ENCODE measurements at regions not wholly inside any gene's neighbourhood (a gene's known extent, or its start where the extent isn't known, plus 50 kb on each side); places are given as distances from the start of the nearest gene placed in this dataset.

GRCh38 chr1:75083223-75083622, 51.0 kb upstream of the LHX8 start:
- H3K36me3 ChIP-seq (ENCODE audit: control insufficient read depth, insufficient read depth, low read length), result no peaks in the 10 kb centered on the region
- no peaks in the 10 kb centered on the region for H3K4me1 ChIP-seq (ENCODE audit: control insufficient read depth, insufficient read depth, low read length, poor library complexity, severe bottlenecking)
- no peaks in the 10 kb centered on the region for H3K27me3 ChIP-seq (ENCODE audit: control insufficient read depth, insufficient read depth, low read length)
- no peak for ATAC-seq (ENCODE audit: low read depth in 2 of 2)
- no peaks in the 10 kb centered on the region for H3K4me1 Mint-ChIP-seq
- H3K27ac Mint-ChIP-seq, result no peak overlapping the region
- no peaks in the 10 kb centered on the region for H3K36me3 Mint-ChIP-seq
- no peak overlapping the region for H3K4me3 ChIP-seq (ENCODE audit: low read depth, low read length)
- no peak overlapping the region for H3K4me3 Mint-ChIP-seq
- no peak overlapping the region for H3K27ac ChIP-seq (ENCODE audit: insufficient read depth, low read length, poor library complexity, severe bottlenecking)
- no peak for DNase-seq
- peaks cover 0 to 11% (median 0%) of the 10 kb centered on the region in 7 donors for H3K9me3 Mint-ChIP-seq
- no peaks in the 10 kb centered on the region for H3K27me3 Mint-ChIP-seq
- no peaks in the 10 kb centered on the region for H3K9me3 ChIP-seq (ENCODE audit: control insufficient read depth in 2 of 2, low read length in 2 of 2)

DNA sequence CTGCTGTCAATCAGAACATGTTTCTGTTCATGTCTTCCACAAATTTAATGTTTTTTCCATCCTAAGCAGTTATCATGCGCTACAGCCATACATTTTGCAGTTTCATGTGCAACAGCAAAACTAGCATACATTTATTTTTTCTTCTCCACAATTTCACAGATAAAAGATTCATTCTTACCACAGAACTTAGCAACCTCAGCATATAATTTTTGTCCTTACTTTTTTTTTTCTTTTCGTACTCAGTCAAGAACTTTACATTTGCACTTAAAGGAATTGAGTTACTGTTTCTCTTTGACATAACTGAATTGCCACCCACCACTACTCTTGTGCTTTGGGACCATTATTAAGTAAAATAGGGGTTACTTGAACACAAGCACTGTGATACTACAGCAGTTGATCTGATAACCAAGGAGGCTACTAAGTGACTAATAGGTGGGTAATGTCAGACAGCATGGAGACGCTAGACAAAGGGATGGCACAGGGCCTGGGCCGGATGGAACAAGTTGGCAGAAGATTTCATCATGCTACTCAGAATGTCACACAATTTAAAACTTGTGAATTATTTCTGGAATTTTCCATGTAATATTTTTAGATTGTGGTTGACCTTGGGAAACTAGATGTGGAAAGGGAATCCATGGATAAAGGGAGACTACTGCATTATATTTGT, 50.2 kb upstream of the LHX8 start:
- Mint-ChIP-seq H3K9me3 (peaks cover 0 to 10% (median 0%) of the 10 kb centered on the region in 7 donors), H3K27me3 (no peaks in the 10 kb centered on the region), H3K36me3 (no peaks in the 10 kb centered on the region), H3K4me3 (no peak overlapping the region), H3K4me1 (no peaks in the 10 kb centered on the region), H3K27ac (no peak overlapping the region)
- H3K27me3 ChIP-seq (ENCODE audit: control insufficient read depth, insufficient read depth, low read length), result no peaks in the 10 kb centered on the region
- no peaks in the 10 kb centered on the region for H3K4me1 ChIP-seq (ENCODE audit: control insufficient read depth, insufficient read depth, low read length, poor library complexity, severe bottlenecking)
- no peaks in the 10 kb centered on the region for H3K36me3 ChIP-seq (ENCODE audit: control insufficient read depth, insufficient read depth, low read length)
- no peak overlapping the region for H3K4me3 ChIP-seq (ENCODE audit: low read depth, low read length)
- ATAC-seq (ENCODE audit: low read depth in 2 of 2) (no peak), DNase-seq (no peak)
- H3K27ac ChIP-seq (ENCODE audit: insufficient read depth, low read length, poor library complexity, severe bottlenecking), result no peak overlapping the region
- H3K9me3 ChIP-seq (ENCODE audit: control insufficient read depth in 2 of 2, low read length in 2 of 2), result no peaks in the 10 kb centered on the region

All from CD4-positive, CD25-positive, alpha-beta regulatory T cell (primary cell).